GM19463 (cell line): ENCODE measurements at regions not wholly inside any gene's neighbourhood (a gene's known extent, or its start where the extent isn't known, plus 50 kb on each side); places are given as distances from the start of the nearest gene placed in this dataset.

ENCODE experiments used
- ATAC-seq: cut with Tn5 transposase; IDR thresholded peaks from one replicate; pipeline ENCODE4 v1.9.1; 2021; ENCODE audit warnings: mild to moderate bottlenecking, moderate library complexity; ENCODE audit not compliant: unreplicated experiment

- no peak for ATAC-seq
Measured at GRCh38 chr13:85545771-85546170, 253.4 kb downstream of the SLITRK6 start.

- ATAC-seq = no peak
Measured at GRCh38 chr13:85544756-85545155, 254.5 kb downstream of the SLITRK6 start.

GRCh38 chr13:85543144-85543543, 256.1 kb downstream of the SLITRK6 start:
- ATAC-seq = no peak

GRCh38 chr13:85541476-85541875, 257.7 kb downstream of the SLITRK6 start:
- no peak for ATAC-seq

DNA sequence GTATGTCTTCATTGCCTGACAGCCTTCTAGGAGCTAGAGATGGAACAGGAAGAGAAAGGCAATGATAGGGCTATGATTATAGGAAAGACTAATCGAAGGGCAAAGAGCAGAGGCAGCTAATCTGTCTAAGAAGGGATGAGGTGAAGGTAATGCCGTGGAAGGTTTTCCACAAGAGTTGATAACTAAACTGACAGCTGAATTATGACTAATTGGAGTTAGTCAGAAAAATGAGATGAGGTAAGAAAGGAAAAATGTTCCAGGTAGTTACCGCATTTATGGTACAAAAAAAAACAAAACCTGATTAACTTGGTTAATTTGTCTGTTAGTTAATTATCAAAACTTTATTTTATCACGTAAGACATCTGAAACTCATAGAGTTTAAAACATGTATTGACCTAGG, 260.3 kb downstream of the SLITRK6 start:
- no peak for ATAC-seq

DNA sequence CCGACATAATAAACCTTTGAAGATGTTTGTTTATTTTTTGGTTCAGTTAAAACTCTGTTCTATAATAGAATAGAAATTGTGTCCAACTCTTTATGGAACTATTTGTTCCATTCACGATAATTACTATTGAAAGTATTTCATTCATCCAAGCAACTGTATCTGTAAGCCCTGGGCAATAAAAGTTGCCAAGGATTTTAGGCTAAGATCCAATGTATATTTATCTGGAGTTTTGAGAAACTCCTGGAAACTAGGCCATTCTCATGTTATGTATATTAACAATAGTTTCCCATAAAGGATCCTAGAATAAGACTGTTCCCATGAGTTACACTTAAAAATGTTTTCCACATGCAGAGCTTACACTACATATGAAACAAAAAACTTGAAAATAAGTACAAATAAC, 261.6 kb downstream of the SLITRK6 start:
- ATAC-seq = no peak

DNA sequence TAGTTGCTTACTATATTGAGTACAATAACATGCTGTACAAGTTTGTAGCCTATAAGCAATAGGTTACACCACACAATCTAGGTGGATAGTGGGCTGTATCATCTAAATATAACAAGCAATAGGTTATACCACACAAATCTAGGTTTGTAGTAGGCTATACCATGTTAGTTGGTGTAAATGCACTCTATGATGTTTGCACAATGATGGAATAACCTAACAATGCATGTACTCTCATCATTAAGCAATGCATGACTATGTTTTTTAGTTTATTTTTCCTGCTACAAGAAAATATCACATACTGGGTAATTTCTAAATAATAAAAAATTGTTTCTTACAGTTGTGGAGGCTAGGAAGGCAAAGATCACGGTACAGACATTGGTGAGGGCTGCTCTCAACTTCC, 262.5 kb downstream of the SLITRK6 start:
- no peak for ATAC-seq

DNA sequence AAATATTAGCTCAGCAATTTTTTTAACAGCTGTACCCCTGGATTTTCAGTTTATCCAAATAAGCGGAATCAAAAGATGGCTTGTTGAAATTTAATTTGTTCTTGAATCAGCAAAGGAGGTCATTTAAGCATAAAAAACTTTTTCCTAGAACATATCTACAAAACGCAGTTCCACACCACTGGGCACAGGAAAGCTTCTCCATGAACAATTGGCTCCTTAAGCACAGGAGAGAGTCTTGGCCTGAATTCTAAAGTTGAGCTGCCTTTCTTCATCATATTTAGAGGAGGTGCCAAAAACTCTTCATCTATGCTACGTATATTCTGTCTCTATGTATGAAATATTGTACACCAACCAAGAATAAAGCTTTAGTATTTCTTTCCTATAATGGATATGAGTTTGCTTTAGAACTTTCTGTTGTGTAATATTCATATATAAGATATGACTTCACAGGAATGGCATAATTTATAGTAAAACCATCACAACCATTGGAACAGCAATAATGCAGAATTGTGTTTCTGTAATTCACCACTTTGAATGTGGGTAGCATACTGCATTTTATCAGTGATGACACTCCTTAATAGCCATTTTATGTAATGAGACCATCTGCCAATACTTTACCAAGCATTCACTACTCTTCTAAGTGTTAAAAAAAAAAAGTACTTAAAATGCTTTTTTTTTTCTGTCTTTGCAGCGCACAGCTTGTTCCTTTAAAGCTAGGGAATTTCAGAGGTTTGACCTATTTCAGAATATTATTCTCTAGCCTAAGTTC, 263.7 kb downstream of the SLITRK6 start:
- ATAC-seq = no peak

DNA sequence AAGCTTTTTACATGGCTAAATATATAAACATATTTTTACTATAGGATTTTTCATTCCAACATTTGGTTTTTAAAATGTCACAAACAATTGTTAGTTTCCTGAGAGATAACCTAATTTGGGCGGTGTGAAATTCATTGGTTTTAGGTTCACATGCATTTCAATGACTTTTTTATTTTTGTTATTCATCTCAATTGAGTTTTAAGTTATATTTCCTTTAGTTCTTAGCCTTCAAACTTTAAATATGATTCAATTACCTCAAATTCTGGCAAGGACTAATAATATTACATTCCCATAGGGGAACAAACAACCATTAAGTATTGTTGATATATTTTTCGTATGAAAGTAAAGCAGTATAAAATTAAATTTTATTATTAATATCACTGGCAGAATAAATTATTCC, 265.3 kb downstream of the SLITRK6 start:
- ATAC-seq = no peak

DNA sequence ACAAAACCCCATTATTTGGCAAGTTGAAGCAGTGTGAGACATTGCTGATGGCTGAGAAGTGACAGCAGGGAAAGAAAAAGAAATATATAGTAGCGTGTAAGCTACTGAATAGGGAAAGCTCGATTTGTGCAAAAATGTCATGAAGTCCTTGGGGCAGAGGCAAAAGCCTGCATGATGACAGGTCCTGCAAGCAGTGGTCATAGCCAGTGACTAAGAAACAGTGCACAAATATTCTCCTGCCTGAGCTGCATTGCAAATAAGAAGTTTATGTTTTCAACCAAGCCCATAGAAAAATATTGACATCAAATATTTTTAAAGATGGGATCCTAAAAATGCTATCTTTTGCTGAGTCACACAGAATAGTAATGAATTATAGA, 270.0 kb downstream of the SLITRK6 start:
- ATAC-seq = no peak

DNA sequence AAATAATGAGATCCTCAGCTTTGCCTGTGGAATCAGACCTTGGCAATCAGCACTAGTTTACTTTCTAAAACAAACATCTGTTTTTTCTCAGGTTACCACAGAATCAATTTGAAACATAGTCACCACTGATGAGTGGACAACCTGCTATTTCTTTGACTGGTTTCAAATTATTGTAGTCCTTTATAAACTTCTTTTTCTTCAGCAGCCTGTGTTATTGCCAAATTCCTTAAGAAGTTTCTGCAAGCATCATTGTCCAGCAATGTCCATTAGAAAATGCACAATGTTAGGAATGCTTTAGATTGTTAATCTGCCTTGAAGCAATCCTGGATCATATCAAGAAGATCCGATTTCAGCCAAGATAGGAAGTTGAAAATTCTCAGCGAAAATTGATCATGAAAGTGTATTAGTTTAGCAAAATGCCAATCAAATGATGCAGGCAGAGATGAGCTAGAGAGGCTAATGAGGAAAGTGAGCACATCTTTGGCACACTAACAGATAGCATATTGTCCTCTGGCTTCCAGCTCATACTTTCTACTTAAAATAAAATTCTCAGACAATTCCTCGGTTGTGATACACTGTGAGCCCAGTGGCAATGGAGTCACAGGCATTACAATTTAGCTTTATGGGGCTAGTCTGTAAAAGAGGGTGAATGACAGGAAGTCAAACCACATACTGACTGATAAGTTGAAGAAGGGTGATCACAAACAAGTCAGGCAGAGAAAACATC, 270.6 kb downstream of the SLITRK6 start:
- no peak for ATAC-seq

- ATAC-seq = no peak
Measured at GRCh38 chr13:85527316-85527715, 271.9 kb downstream of the SLITRK6 start.

DNA sequence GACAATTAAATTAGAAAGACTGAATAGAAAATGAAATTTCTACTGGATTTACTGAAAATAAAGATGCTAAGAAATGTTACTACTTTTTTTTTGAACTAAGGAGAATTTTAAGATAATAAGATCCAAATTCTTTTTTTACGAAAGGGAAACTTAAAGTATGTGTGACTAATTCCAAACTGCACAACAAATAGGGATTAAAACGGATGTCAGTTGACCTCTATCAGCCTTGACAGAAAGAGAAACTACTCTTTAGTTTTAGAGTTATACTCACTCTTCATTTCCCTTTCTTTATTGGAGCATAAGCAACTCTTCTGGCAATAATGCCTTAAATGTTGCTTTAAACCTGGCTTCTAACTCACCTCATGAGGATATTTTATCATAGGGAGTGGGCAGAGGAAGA, 273.8 kb downstream of the SLITRK6 start:
- ATAC-seq = no peak

GRCh38 chr13:85521657-85522056, 277.6 kb downstream of the SLITRK6 start:
- no peak for ATAC-seq

GRCh38 chr13:85520445-85520844, 278.8 kb downstream of the SLITRK6 start:
- ATAC-seq = no peak

DNA sequence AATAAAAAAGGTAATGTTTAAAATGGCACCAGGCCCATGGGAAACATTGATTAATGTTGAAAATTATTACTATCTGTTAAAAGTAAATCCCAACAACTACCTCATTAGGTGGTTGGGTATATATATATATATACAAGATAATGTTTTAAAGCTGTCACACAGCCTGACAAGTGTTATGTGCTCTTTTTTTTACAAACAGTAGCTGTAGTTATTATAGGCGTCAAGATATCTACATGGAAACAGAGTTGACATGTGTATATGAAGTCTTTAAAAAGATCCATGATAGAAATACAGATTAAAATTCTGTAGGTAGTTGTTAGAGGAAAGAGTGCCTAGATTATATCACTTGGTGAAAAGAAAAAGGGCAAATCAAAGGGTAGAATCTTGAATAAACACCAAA, 279.9 kb downstream of the SLITRK6 start:
- ATAC-seq = no peak

- ATAC-seq = no peak
Measured at GRCh38 chr13:85512421-85512820, 286.8 kb downstream of the SLITRK6 start.

DNA sequence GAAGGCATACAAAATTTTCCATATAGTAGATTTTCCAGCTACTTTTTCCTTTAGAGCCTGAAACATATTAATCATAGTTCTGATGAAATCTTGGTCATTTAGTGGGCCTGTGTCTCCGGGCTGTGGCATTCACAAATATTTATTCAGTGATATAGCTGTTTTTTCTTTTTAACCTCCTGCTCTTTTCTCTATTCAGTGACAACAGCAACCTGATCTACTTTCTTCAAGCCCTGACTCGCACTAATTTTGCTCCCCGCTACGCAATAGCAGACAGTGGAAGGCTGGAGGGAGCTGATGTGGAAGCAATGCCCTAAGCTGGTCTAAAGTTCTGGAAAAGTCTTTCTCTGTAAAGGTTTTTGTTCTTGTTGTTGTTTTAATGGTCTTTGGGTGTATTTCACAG, 289.7 kb downstream of the SLITRK6 start:
- ATAC-seq = no peak

DNA sequence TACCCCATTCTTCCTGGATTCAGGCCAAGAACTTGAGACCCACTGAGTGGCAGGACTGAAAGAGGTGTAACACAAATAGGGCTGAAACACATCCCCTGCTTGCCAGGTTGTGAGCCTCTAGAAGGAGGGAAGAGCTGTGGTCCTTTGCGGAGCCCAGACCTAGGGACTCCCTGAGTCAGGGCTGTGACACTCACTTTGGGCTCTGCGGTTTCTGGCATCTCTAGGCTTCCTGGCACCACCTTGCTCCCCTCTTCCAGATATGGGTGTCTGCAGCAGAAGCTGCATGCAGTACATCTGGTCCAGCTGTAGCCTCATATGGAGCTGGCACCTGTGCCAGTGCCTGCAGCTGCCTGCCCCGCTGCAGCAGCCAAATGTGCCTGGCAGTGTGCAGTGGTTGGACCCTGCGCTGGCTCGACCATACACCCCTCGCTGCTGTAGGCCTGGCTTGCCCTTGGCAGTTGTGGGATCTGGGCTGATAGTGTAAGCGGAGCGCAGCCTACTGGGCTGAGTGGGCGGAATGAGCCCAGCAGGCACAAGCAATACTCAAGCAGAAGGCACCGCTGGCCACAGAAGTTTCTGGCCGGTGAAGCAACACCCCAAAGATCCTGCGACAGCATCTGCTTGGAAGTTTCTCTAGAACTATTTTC, 290.4 kb downstream of the SLITRK6 start:
- no peak for ATAC-seq

DNA sequence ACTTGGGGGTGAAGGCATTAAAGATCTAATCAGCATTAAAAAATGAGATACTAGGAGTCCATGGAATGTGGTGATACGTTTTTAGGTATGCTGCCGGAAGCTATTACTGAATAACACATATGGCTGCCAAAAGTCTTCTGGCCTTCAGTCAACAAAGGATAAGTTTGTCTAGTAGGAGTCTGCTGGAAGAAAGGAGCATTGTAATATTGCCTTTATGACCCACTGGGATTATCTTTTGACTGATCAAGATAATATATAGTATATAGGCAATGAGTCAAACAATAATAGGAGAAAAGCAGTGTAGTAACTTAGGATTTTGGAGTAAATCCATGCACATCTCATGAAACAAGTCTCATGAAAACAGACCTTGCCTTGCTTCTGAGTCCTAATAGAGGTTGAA, 295.4 kb downstream of the SLITRK6 start:
- ATAC-seq = no peak

GRCh38 chr13:85501616-85502015, 297.6 kb downstream of the SLITRK6 start:
- ATAC-seq = no peak

- no peak for ATAC-seq
Measured at GRCh38 chr13:85500696-85501256, 298.4 kb downstream of the SLITRK6 start.
